Loucy (cell line): ENCODE measurements at regions not wholly inside any gene's neighbourhood (a gene's known extent, or its start where the extent isn't known, plus 50 kb on each side); places are given as distances from the start of the nearest gene placed in this dataset.

Experiments
- H2AFZ ChIP-seq: fragments of 200-600 bp; sonication (generic); 2 replicates; pipeline ENCODE4 v1.6.0; 2016; ENCODE audit warnings: antibody characterized with exemption, mild to moderate bottlenecking, low read length, moderate library complexity
- H3F3A ChIP-seq: fragments of 200-600 bp; 2 replicates; pipeline ENCODE4 v1.6.0; 2016; ENCODE audit warnings: antibody characterized with exemption, low read depth, mild to moderate bottlenecking
- H3K27me3 ChIP-seq: fragments of 200-600 bp; sonication (generic); 2 replicates; pipeline ENCODE4 v1.6.1; 2014; ENCODE audit warnings: low read length, mild to moderate bottlenecking; ENCODE audit not compliant: insufficient read depth, poor library complexity, severe bottlenecking
- H3K36me3 ChIP-seq: fragments of 200-600 bp; sonication (generic); 2 replicates; pipeline ENCODE4 v1.6.1; 2016; ENCODE audit warnings: low read length; ENCODE audit not compliant: insufficient read depth
- H3K4me1 ChIP-seq: fragments of 200-600 bp; sonication (generic); 2 replicates; pipeline ENCODE4 v1.5.1; 2014; ENCODE audit warnings: low read length, mild to moderate bottlenecking; ENCODE audit not compliant: insufficient read depth, poor library complexity, severe bottlenecking
- H3K4me2 ChIP-seq: fragments of 200-600 bp; sonication (generic); 2 replicates; pipeline ENCODE4 v1.6.0; 2014; ENCODE audit warnings: antibody characterized with exemption, low read length, low read depth, mild to moderate bottlenecking; ENCODE audit not compliant: poor library complexity, severe bottlenecking
- H3K4me3 ChIP-seq: fragments of 200-600 bp; sonication (generic); 2 replicates; pipeline ENCODE4 v1.5.1; 2014; ENCODE audit warnings: low read length, mild to moderate bottlenecking, mixed read lengths; ENCODE audit not compliant: poor library complexity, severe bottlenecking
- H3K79me2 ChIP-seq: fragments of 200-600 bp; sonication (generic); 2 replicates; pipeline ENCODE4 v1.6.1; 2014; ENCODE audit warnings: low read length; ENCODE audit not compliant: insufficient read depth
- H3K9ac ChIP-seq: fragments of 200-600 bp; sonication (generic); 2 replicates; pipeline ENCODE4 v1.6.0; 2014; ENCODE audit warnings: mild to moderate bottlenecking, low read depth, low read length, moderate library complexity; ENCODE audit not compliant: poor library complexity, severe bottlenecking
- H3K9me2 ChIP-seq: fragments of 200-600 bp; sonication (generic); replicated peaks from 2 replicates; pipeline ENCODE4 v1.6.1; 2016; ENCODE audit warnings: low read depth, low read length, mixed read lengths
- H3K9me3 ChIP-seq: fragments of 200-600 bp; sonication (generic); 2 replicates; pipeline ENCODE4 v1.6.1; 2014; ENCODE audit warnings: mild to moderate bottlenecking, antibody characterized with exemption, low read length, low read depth; ENCODE audit not compliant: insufficient read depth
- H4K20me1 ChIP-seq: fragments of 200-600 bp; sonication (generic); 2 replicates; pipeline ENCODE4 v1.6.0; 2014; ENCODE audit warnings: antibody characterized with exemption, low read length, mild to moderate bottlenecking; ENCODE audit not compliant: insufficient read depth, poor library complexity, severe bottlenecking
- EZH2phosphoT487 ChIP-seq: fragments of 200-600 bp; IDR thresholded peaks from 2 replicates; pipeline ENCODE4 v1.6.1; 2018; ENCODE audit warnings: antibody characterized with exemption, mild to moderate bottlenecking, moderate library complexity, borderline replicate concordance
- TF ChIP-seq, protein P1 (sequence below): fragments of 200-600 bp; sonication (generic); conservative IDR thresholded peaks from 2 replicates; pipeline ENCODE4 v1.5.1; 2014; ENCODE audit warnings: mild to moderate bottlenecking, antibody characterized with exemption, low read length

DNA sequence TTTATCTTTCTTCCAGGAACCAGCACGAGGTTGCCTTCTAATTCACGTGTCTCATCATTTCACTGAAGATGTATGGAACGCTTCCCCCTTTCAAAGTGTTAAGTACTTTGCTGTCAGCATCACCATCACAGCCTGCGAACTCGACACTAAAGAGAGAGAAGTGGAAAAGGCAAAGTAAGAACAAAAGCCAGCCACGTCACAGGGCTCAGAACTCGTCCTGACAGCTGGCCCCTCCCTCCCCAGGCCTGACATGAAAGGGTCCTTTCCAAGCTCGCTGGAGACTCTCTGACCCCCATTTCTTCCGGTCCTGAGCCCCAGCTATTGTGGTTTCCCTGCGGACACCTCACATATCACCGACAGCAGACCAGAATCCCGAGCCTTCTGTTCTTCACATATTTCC, 177.8 kb upstream of the NTM start:
- Histone ChIP-seq H3K4me3 (no peak overlapping the region), H3K27me3 (no peaks in the 10 kb centered on the region), H3F3A (no peaks in the 10 kb centered on the region), H3K9me2 (no peaks in the 10 kb centered on the region), H3K4me1 (no peaks in the 10 kb centered on the region), H2AFZ (no peak overlapping the region), H3K9ac (no peak overlapping the region), H3K4me2 (no peak overlapping the region), H4K20me1 (no peaks in the 10 kb centered on the region), H3K79me2 (no peaks in the 10 kb centered on the region), H3K36me3 (no peaks in the 10 kb centered on the region), H3K9me3 (no peaks in the 10 kb centered on the region)
- TF ChIP-seq EZH2phosphoT487: no peak
- TF ChIP-seq, protein P1, sequence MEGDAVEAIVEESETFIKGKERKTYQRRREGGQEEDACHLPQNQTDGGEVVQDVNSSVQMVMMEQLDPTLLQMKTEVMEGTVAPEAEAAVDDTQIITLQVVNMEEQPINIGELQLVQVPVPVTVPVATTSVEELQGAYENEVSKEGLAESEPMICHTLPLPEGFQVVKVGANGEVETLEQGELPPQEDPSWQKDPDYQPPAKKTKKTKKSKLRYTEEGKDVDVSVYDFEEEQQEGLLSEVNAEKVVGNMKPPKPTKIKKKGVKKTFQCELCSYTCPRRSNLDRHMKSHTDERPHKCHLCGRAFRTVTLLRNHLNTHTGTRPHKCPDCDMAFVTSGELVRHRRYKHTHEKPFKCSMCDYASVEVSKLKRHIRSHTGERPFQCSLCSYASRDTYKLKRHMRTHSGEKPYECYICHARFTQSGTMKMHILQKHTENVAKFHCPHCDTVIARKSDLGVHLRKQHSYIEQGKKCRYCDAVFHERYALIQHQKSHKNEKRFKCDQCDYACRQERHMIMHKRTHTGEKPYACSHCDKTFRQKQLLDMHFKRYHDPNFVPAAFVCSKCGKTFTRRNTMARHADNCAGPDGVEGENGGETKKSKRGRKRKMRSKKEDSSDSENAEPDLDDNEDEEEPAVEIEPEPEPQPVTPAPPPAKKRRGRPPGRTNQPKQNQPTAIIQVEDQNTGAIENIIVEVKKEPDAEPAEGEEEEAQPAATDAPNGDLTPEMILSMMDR: no peak

DNA sequence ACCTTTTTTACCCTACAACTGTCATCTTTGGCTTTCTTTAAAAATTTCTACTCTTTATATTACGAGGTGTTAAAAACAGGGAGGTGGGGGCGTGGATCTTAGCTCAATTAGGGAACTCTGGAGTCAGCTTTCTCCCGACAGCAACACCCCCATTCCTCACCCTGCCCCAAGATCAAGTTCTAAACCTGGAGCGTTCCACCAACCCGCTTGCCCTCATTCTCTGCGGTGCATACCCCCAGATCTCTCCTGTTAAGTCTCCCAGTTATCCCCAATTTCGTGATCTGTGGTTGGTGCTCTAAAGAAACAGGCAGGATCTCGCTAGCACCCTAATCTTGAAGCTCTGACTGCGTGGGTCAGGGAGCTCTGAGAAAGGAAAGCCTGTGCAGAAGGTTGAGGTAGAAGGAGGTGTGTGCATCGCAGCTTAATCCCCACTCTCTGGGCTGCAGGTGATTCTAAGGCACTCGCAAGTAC, 177.3 kb upstream of the NTM start:
- no peak overlapping the region for H3K4me3 ChIP-seq
- H3F3A ChIP-seq: no peaks in the 10 kb centered on the region
- no peak overlapping the region for H3K4me2 ChIP-seq
- no peaks in the 10 kb centered on the region for H3K9me3 ChIP-seq
- H3K79me2 ChIP-seq: no peaks in the 10 kb centered on the region
- no peak for TF ChIP-seq EZH2phosphoT487
- TF ChIP-seq, protein P1: no peak
- H3K9me2 ChIP-seq: no peaks in the 10 kb centered on the region
- no peaks in the 10 kb centered on the region for H3K27me3 ChIP-seq
- no peaks in the 10 kb centered on the region for H3K4me1 ChIP-seq
- H2AFZ ChIP-seq: no peak overlapping the region
- H3K36me3 ChIP-seq: no peaks in the 10 kb centered on the region
- no peaks in the 10 kb centered on the region for H4K20me1 ChIP-seq
- H3K9ac ChIP-seq: no peak overlapping the region

DNA sequence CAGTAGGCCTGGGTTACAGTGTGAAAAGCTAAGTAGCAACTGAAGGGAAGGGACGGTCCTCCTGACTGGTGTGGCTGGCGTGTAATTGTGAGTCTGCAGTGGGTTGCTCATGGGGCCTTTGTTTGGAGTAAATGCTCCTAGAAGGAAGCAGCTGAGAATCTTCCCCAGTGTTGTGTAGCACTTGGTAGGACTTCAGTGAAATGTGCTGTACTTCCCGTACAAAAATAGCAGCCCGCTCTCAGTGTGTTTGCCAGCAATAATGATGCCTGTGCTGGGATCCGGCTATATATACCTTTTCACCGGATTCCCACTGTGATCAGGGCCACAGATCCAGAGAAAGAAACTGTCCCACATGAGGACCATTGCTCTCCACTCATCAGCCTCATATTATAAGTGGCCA, 175.7 kb upstream of the NTM start:
- no peaks in the 10 kb centered on the region for H3K27me3 ChIP-seq
- no peaks in the 10 kb centered on the region for H3F3A ChIP-seq
- H3K9me2 ChIP-seq: no peaks in the 10 kb centered on the region
- no peaks in the 10 kb centered on the region for H3K79me2 ChIP-seq
- no peak overlapping the region for H3K4me3 ChIP-seq
- no peaks in the 10 kb centered on the region for H3K36me3 ChIP-seq
- H3K4me1 ChIP-seq: no peaks in the 10 kb centered on the region
- H3K4me2 ChIP-seq: no peak overlapping the region
- H3K9me3 ChIP-seq: no peaks in the 10 kb centered on the region
- no peak overlapping the region for H2AFZ ChIP-seq
- no peaks in the 10 kb centered on the region for H4K20me1 ChIP-seq
- no peak overlapping the region for H3K9ac ChIP-seq
- no peak for TF ChIP-seq EZH2phosphoT487
- TF ChIP-seq, protein P1: no peak
